22Rv1 (cell line): ENCODE measurements at regions not wholly inside any gene's neighbourhood (a gene's known extent, or its start where the extent isn't known, plus 50 kb on each side); places are given as distances from the start of the nearest gene placed in this dataset.
"Not testable (repeated sequence)": the region's sequence is repeated elsewhere in the genome, so short reads cannot be mapped to it uniquely, and the experiment has no call there.

Source experiments
- H3K27ac ChIP-seq: fragments of 450-650 bp; 2 replicates; pipeline ENCODE4 v1.5.1; 2017

- H3K27ac ChIP-seq = not testable (repeated sequence)
These were observed 541.9 kb downstream of the FOXD4L4 start for GRCh38 chr9:66278809-66279208.
